Neural progenitor cell (in vitro differentiated cells): ENCODE measurements at regions not wholly inside any gene's neighbourhood (a gene's known extent, or its start where the extent isn't known, plus 50 kb on each side); places are given as distances from the start of the nearest gene placed in this dataset.

Experiments
- DNase-seq: peaks from one replicate; pipeline ENCODE4 v3.0.0-alpha.2; 2016; ENCODE audit warnings: low spot score
- H2AFZ ChIP-seq: fragments of 200-600 bp; sonication (generic); replicated peaks from 2 replicates; pipeline ENCODE4 v1.6.1; 2016; ENCODE audit warnings: antibody characterized with exemption
- H3F3A ChIP-seq: fragments of 200-600 bp; sonication (generic); 2 replicates; pipeline ENCODE4 v1.6.1; 2016; ENCODE audit warnings: antibody characterized with exemption, low read depth
- H3K27ac ChIP-seq: fragments of 200-600 bp; sonication (generic); 2 replicates; pipeline ENCODE4 v1.5.1; 2016; ENCODE audit warnings: mild to moderate bottlenecking
- H3K27me3 ChIP-seq: fragments of 200-600 bp; sonication (generic); 2 replicates; pipeline ENCODE4 v1.6.1; 2016; ENCODE audit warnings: mild to moderate bottlenecking, moderate library complexity
- H3K36me3 ChIP-seq: fragments of 200-600 bp; sonication (generic); 2 replicates; pipeline ENCODE4 v1.5.1; 2016
- H3K4me1 ChIP-seq: fragments of 200-600 bp; sonication (generic); 2 replicates; pipeline ENCODE4 v1.6.1; 2016; ENCODE audit warnings: mixed run types
- H3K4me2 ChIP-seq: fragments of 200-600 bp; sonication (generic); 2 replicates; pipeline ENCODE4 v1.6.1; 2016
- H3K4me3 ChIP-seq: fragments of 200-600 bp; sonication (generic); 2 replicates; pipeline ENCODE4 v1.5.1; 2016
- H3K79me2 ChIP-seq: fragments of 200-600 bp; sonication (generic); 2 replicates; pipeline ENCODE4 v1.6.1; 2016; ENCODE audit warnings: low read depth
- H3K9ac ChIP-seq: fragments of 200-600 bp; sonication (generic); 2 replicates; pipeline ENCODE4 v1.6.1; 2016
- H3K9me3 ChIP-seq: fragments of 200-600 bp; sonication (generic); 2 replicates; pipeline ENCODE4 v1.5.1; 2016; ENCODE audit warnings: low read depth
- H4K20me1 ChIP-seq: fragments of 200-600 bp; sonication (generic); 2 replicates; pipeline ENCODE4 v1.6.1; 2016; ENCODE audit warnings: low read depth
- H3K27ac Mint-ChIP-seq: 3 replicates; pipeline ENCODE4 v1.8.0; 2021; ENCODE audit warnings: mixed read lengths
- H3K27me3 Mint-ChIP-seq: 2 replicates; pipeline ENCODE4 v1.8.0; 2022; ENCODE audit warnings: low read depth, mild to moderate bottlenecking, inconsistent platforms, moderate library complexity, mixed read lengths; ENCODE audit not compliant: insufficient read depth
- H3K36me3 Mint-ChIP-seq: 3 replicates; pipeline ENCODE4 v1.8.0; 2021; ENCODE audit warnings: mixed read lengths
- H3K4me1 Mint-ChIP-seq: 3 replicates; pipeline ENCODE4 v1.8.0; 2021; ENCODE audit warnings: mixed read lengths
- H3K4me3 Mint-ChIP-seq: 3 replicates; pipeline ENCODE4 v1.8.0; 2021; ENCODE audit warnings: mild to moderate bottlenecking, moderate library complexity, mixed read lengths
- H3K9me3 Mint-ChIP-seq: 3 replicates; pipeline ENCODE4 v1.8.0; 2020; ENCODE audit warnings: mixed read lengths
- EZH2 ChIP-seq: fragments of 200-600 bp; sonication (generic); IDR thresholded peaks from 2 replicates; pipeline ENCODE4 v1.6.1; 2017; ENCODE audit warnings: antibody characterized with exemption, mild to moderate bottlenecking, moderate library complexity
- EZH2phosphoT487 ChIP-seq: fragments of 200-600 bp; sonication (generic); IDR thresholded peaks from 2 replicates; pipeline ENCODE4 v1.6.1; 2017; ENCODE audit warnings: antibody characterized with exemption
- TF ChIP-seq, protein P1 (sequence below): fragments of 200-600 bp; sonication (generic); IDR thresholded peaks from 2 replicates; pipeline ENCODE4 v1.5.1; 2017; ENCODE audit warnings: antibody characterized with exemption, mild to moderate bottlenecking

DNA sequence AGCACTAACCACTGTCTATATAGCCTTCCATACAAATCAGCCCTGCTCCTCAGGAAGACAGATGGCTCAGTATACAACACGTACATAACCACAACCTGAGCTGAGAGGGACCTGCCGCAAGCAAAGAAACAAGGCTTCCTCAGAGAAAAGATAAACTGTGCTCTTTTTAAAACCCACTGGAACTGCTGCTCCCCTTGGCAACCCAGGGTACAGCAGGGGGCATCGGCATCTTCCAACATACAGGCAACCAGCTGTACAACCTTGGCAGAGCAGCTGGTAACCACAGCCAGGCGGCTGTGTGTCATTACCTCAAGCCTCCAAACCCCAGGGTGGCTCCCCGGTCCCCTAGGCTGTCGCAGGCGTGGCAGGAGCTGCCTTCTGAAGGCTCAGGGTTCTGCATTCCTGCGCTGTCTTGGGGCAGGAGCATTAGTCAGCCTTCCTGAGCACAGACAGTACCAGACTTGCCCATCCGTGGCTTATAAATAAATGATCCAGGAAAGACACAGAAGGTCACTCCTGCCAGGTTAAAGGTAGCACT, 249.5 kb downstream of the ADGRG6 start:
- H3K27me3 Mint-ChIP-seq, result no peaks in the 10 kb centered on the region
- Histone ChIP-seq H4K20me1 (no peaks in the 10 kb centered on the region), H3K9me3 (no peaks in the 10 kb centered on the region), H3K27me3 (no peaks in the 10 kb centered on the region), H2AFZ (no peak overlapping the region), H3K4me1 (no peaks in the 10 kb centered on the region), H3K36me3 (no peaks in the 10 kb centered on the region), H3K4me3 (no peak overlapping the region), H3K4me2 (no peak overlapping the region), H3K79me2 (no peaks in the 10 kb centered on the region), H3K9ac (no peak overlapping the region), H3F3A (no peaks in the 10 kb centered on the region), H3K27ac (no peak overlapping the region)
- peak; percentile 13 for DNase-seq
- H3K27ac Mint-ChIP-seq, result no peak overlapping the region
- TF ChIP-seq EZH2phosphoT487 (no peak), EZH2 (no peak)
- TF ChIP-seq, protein P1, sequence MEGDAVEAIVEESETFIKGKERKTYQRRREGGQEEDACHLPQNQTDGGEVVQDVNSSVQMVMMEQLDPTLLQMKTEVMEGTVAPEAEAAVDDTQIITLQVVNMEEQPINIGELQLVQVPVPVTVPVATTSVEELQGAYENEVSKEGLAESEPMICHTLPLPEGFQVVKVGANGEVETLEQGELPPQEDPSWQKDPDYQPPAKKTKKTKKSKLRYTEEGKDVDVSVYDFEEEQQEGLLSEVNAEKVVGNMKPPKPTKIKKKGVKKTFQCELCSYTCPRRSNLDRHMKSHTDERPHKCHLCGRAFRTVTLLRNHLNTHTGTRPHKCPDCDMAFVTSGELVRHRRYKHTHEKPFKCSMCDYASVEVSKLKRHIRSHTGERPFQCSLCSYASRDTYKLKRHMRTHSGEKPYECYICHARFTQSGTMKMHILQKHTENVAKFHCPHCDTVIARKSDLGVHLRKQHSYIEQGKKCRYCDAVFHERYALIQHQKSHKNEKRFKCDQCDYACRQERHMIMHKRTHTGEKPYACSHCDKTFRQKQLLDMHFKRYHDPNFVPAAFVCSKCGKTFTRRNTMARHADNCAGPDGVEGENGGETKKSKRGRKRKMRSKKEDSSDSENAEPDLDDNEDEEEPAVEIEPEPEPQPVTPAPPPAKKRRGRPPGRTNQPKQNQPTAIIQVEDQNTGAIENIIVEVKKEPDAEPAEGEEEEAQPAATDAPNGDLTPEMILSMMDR, result no peak
- no peak overlapping the region for H3K4me3 Mint-ChIP-seq
- H3K4me1 Mint-ChIP-seq, result peaks cover 11% of the 10 kb centered on the region
- H3K36me3 Mint-ChIP-seq, result no peaks in the 10 kb centered on the region
- no peaks in the 10 kb centered on the region for H3K9me3 Mint-ChIP-seq

DNA sequence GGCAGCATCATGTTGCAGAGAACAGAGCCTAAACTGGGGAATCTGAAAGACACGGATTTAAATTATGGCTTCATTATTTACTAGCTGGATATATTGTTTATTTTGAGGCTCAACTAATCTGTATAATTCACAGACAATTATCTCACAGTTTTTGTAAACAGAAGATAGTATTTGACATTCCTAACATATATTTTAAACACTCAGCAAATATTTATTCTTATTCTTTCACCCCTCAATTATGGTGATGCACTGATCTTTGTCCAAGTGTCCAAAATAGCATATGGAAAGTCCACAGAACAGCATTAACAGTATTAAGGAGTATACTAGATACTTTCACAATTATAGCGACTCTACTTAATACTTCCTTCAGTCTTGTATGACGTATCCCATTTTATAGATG, 257.0 kb downstream of the ADGRG6 start:
- Histone ChIP-seq H3K36me3 (no peaks in the 10 kb centered on the region), H3K4me3 (no peak overlapping the region), H3K27ac (no peak overlapping the region), H3K9ac (no peak overlapping the region), H2AFZ (no peak overlapping the region), H3K79me2 (no peaks in the 10 kb centered on the region), H3K4me2 (no peak overlapping the region), H3K9me3 (no peaks in the 10 kb centered on the region), H3K27me3 (no peaks in the 10 kb centered on the region), H4K20me1 (no peaks in the 10 kb centered on the region), H3F3A (no peaks in the 10 kb centered on the region), H3K4me1 (no peaks in the 10 kb centered on the region)
- Mint-ChIP-seq H3K9me3 (no peaks in the 10 kb centered on the region), H3K4me1 (no peaks in the 10 kb centered on the region), H3K27me3 (no peaks in the 10 kb centered on the region), H3K4me3 (no peak overlapping the region), H3K27ac (no peak overlapping the region), H3K36me3 (no peaks in the 10 kb centered on the region)
- no peak for TF ChIP-seq EZH2
- TF ChIP-seq EZH2phosphoT487, result no peak
- TF ChIP-seq, protein P1, result no peak
- no peak for DNase-seq

DNA sequence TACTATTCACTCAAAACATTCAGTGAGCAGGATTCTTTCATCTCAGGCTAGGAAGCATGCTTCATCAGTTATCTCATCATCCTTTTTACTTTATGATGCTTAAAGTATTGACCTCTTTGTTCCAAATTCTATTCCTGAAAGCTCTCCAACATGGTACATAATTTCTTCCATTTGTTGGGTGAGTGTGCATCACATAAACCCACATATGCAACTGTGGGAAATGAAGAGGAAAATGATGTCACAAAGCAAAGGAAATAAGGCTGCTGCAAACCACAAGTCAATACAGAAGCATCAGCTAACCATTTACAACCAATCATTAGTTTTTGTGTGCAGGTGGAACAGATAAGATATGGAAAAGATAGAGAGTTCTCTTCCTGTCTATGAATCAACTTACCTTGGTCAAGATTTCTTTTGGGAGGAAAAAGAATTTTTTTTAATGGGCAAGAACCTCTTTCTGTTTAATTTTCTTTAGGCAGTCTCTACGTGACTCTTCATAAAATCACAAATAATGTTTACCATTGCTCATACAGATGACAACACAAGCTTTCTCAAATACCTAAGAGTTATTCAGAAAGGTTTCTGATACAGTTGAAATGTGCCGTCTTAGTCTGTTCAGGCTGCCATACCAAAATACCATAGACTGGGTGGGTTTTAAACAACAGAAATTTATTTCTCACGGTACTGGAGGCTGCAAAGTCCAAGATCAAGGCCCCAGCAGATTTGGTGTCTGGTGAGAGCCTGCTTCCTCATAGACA, 259.9 kb downstream of the ADGRG6 start:
- no peaks in the 10 kb centered on the region for H3K9me3 Mint-ChIP-seq
- no peak overlapping the region for H3K4me2 ChIP-seq
- TF ChIP-seq EZH2phosphoT487 (no peak), EZH2 (no peak)
- TF ChIP-seq, protein P1, result no peak
- H2AFZ ChIP-seq, result no peak overlapping the region
- H3F3A ChIP-seq, result no peaks in the 10 kb centered on the region
- DNase-seq, result no peak
- no peaks in the 10 kb centered on the region for H3K79me2 ChIP-seq
- H3K4me3 ChIP-seq, result no peak overlapping the region
- H3K36me3 Mint-ChIP-seq, result no peaks in the 10 kb centered on the region
- no peak overlapping the region for H3K9ac ChIP-seq
- H3K4me3 Mint-ChIP-seq, result no peak overlapping the region
- H3K27me3 ChIP-seq, result no peaks in the 10 kb centered on the region
- H3K4me1 ChIP-seq, result no peaks in the 10 kb centered on the region
- H3K27ac ChIP-seq, result no peak overlapping the region
- no peaks in the 10 kb centered on the region for H4K20me1 ChIP-seq
- H3K27ac Mint-ChIP-seq, result no peak overlapping the region
- no peaks in the 10 kb centered on the region for H3K4me1 Mint-ChIP-seq
- no peaks in the 10 kb centered on the region for H3K9me3 ChIP-seq
- H3K27me3 Mint-ChIP-seq, result no peaks in the 10 kb centered on the region
- no peaks in the 10 kb centered on the region for H3K36me3 ChIP-seq
